IPS-20b (cell line): ENCODE measurements at regions not wholly inside any gene's neighbourhood (a gene's known extent, or its start where the extent isn't known, plus 50 kb on each side); places are given as distances from the start of the nearest gene placed in this dataset.
"Not testable (repeated sequence)": the region's sequence is repeated elsewhere in the genome, so short reads cannot be mapped to it uniquely, and the experiment has no call there.

Source experiments
- H3K27ac ChIP-seq: one replicate; pipeline ENCODE4 v1.5.1; 2013; ENCODE audit warnings: low read length
- H3K27me3 ChIP-seq: 2 replicates; pipeline ENCODE4 v1.6.1; 2013; ENCODE audit warnings: mild to moderate bottlenecking, low read length, inconsistent platforms; ENCODE audit not compliant: insufficient read depth
- H3K36me3 ChIP-seq: 2 replicates; pipeline ENCODE4 v1.6.1; 2013; ENCODE audit warnings: low read depth, mild to moderate bottlenecking, inconsistent platforms, low read length, moderate library complexity; ENCODE audit not compliant: insufficient read depth
- H3K4me1 ChIP-seq: 2 replicates; pipeline ENCODE4 v1.6.1; 2013; ENCODE audit warnings: mild to moderate bottlenecking, control low read depth, inconsistent platforms, low read length, moderate library complexity; ENCODE audit not compliant: insufficient read depth
- H3K4me3 ChIP-seq: 2 replicates; pipeline ENCODE4 v1.5.1; 2013; ENCODE audit warnings: mild to moderate bottlenecking, low read length, inconsistent platforms
- H3K9ac ChIP-seq: 2 replicates; pipeline ENCODE4 v1.6.1; 2013; ENCODE audit warnings: low read depth, mild to moderate bottlenecking, inconsistent platforms, low read length, moderate library complexity
- H3K9me3 ChIP-seq: 2 replicates; pipeline ENCODE4 v1.6.1; 2013; ENCODE audit warnings: mild to moderate bottlenecking, low read depth, low read length, inconsistent platforms; ENCODE audit not compliant: insufficient read depth

- no peaks in the 10 kb centered on the region for H3K9me3 ChIP-seq
- no peak overlapping the region for H3K27ac ChIP-seq
- no peaks in the 10 kb centered on the region for H3K36me3 ChIP-seq
- H3K9ac ChIP-seq: no peak overlapping the region
- no peak overlapping the region for H3K4me3 ChIP-seq
- peaks cover 16% of the 10 kb centered on the region; the same call in 1 of the 2 replicates for H3K4me1 ChIP-seq
- H3K27me3 ChIP-seq: no peaks in the 10 kb centered on the region
Observed at GRCh38 chr1:94298861-94299260, 61.5 kb upstream of the ARHGAP29 start.

- H3K4me1 ChIP-seq: peaks cover 14% of the 10 kb centered on the region; the same call in 1 of the 2 replicates
- no peaks in the 10 kb centered on the region for H3K36me3 ChIP-seq
- H3K9ac ChIP-seq: no peak overlapping the region
- H3K9me3 ChIP-seq: no peaks in the 10 kb centered on the region; the same call in 1 of the 2 replicates
- no peak overlapping the region for H3K27ac ChIP-seq
- no peaks in the 10 kb centered on the region for H3K27me3 ChIP-seq
- H3K4me3 ChIP-seq: no peak overlapping the region
Observed at GRCh38 chr1:94296018-94296417, 58.6 kb upstream of the ARHGAP29 start.

GRCh38 chr1:94292978-94293377, 55.6 kb upstream of the ARHGAP29 start:
- not testable (repeated sequence) for H3K4me1 ChIP-seq, H3K36me3 ChIP-seq, H3K27ac ChIP-seq, H3K4me3 ChIP-seq, H3K9me3 ChIP-seq, H3K27me3 ChIP-seq, H3K9ac ChIP-seq

GRCh38 chr1:94289244-94289643, 51.9 kb upstream of the ARHGAP29 start:
- not testable (repeated sequence) for H3K4me1 ChIP-seq, H3K27me3 ChIP-seq, H3K27ac ChIP-seq, H3K36me3 ChIP-seq, H3K9me3 ChIP-seq, H3K4me3 ChIP-seq, H3K9ac ChIP-seq
